ENCODE measurements at regions not wholly inside any gene's neighbourhood (a gene's known extent, or its start where the extent isn't known, plus 50 kb on each side); places are given as distances from the start of the nearest gene placed in this dataset.

GRCh38 chr16:79327836-79328235 lies 272.7 kb downstream of the MAF start:
- no peak for DNase-seq

- no peak for DNase-seq
These were observed 274.0 kb downstream of the MAF start for GRCh38 chr16:79326549-79326948.

DNA sequence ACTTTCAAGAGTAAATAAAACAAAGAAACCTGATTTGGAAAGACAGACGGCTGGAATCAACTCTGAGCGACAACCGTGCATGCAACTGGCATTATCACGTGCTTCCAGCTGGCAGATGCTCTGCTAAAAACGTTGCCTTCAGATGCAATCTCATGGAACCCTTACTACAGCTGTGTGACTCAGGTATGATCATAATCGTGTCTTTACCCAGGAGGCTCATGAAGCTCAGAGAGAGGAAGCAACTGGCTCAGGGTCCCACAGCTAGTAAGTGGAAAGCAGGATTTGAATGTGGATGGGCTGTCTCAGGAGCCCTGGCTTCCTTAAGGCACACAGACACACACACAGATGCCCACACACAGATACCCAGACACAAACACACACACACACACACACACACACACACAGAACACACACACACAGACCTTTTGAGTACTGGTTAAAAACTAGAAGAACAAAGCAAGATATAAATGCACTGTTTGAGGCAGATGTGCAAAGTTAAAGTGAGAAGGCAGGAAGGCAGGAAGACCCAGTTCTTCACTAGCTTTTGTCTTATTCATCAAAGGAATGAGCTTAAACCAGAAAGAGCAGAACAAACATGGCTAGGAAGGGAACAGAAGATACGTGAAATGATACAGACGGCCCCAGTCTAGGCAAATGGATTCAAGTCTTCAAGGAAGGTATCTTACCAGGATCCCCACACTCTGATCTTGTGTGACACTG lies 275.2 kb downstream of the MAF start:
- DNase-seq = peak; percentile 86

- no peak for DNase-seq
These were observed 279.6 kb downstream of the MAF start for GRCh38 chr16:79320956-79321355.

DNA sequence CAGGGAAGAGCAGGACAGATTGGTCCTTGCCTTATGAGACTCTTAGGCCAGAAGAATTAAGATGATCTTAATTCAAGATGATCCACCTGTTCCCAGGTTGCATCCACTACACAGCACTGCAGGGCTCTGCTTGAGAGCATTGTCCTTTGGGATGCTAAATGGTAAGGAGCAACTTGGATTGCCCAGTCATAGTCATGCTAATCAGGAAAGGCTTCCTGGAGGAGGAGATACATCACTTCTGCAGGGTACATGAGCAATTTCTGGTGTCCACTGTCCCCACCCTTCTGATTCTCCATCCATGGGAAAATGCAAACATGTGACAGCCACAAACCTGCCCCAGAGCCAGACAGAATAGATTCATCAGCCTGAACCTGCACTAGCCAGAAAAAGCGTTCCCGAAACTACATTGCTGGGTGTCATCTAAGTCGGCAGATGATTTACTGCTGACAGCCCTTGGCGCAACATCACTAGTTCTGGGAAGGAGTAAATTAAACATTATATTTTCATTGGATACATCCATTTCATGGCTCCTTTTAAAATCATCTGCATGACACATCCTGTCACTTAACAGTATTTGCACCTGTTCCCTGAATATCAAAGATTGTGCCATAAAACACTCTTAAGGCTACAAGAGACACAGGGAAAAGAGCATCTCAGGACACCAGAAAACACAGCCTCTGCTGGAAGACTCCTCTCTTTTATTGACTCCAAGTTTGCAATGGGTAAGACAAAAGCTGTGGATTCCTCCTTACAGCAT lies 282.2 kb downstream of the MAF start:
- no peak for DNase-seq

- no peak for DNase-seq
These were observed 283.0 kb downstream of the MAF start for GRCh38 chr16:79317521-79317920.

GRCh38 chr16:79317026-79317425 lies 283.5 kb downstream of the MAF start:
- no peak for DNase-seq

- no peak for DNase-seq
These were observed 284.5 kb downstream of the MAF start for GRCh38 chr16:79316004-79316458.

- DNase-seq = no peak
These were observed 288.0 kb downstream of the MAF start for GRCh38 chr16:79312502-79312901.

GRCh38 chr16:79310710-79311109 lies 289.8 kb downstream of the MAF start:
- no peak for DNase-seq

DNA sequence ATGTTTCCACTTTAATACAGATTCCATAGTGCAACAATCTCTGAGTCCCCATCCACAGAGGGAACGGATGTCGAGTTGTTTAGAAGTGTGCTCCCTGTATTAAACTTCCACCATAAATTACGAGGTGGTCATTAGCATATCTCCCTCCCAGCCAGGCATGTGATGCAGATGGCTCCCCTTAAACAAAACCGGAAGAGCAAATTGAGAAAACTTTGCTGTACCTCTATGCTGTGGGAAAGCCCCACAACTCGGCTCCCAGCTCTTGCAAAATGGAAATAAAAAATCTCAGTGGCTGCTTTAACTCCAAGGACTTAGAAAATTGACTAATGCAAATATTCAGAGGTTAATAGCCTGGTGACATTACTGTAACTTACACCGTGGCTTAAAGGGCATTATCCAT lies 290.9 kb downstream of the MAF start:
- no peak for DNase-seq

- DNase-seq = no peak
These were observed 293.3 kb downstream of the MAF start for GRCh38 chr16:79307214-79307613.

- DNase-seq = no peak
These were observed 295.5 kb downstream of the MAF start for GRCh38 chr16:79305074-79305473.

- no peak for DNase-seq
These were observed 296.6 kb downstream of the MAF start for GRCh38 chr16:79303959-79304387.

- DNase-seq = no peak
These were observed 297.3 kb downstream of the MAF start for GRCh38 chr16:79303206-79303605.

DNA sequence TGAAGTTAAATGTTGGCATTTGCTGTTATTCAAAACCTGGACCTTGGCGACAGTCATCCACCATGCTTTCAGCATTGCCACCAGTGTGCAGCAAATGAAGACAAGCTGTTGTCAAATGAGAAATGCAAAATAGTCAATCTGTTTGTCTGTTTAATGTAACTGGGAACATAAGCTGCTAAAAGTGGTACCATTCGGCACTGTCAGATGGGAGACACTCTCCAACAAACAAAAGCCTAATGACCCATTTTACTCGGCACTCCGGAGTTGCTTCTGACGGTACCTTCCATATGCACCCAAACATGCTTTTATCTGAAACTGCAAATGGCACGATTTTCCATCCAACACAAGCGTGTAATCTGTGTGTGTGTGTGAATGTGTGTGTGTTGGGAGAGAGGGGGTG lies 297.8 kb downstream of the MAF start:
- DNase-seq = no peak

- DNase-seq = no peak
These were observed 299.5 kb downstream of the MAF start for GRCh38 chr16:79301051-79301450.

- no peak for DNase-seq
These were observed 301.4 kb downstream of the MAF start for GRCh38 chr16:79298894-79299799.

- DNase-seq = no peak
These were observed 302.1 kb downstream of the MAF start for GRCh38 chr16:79298476-79298875.

DNA sequence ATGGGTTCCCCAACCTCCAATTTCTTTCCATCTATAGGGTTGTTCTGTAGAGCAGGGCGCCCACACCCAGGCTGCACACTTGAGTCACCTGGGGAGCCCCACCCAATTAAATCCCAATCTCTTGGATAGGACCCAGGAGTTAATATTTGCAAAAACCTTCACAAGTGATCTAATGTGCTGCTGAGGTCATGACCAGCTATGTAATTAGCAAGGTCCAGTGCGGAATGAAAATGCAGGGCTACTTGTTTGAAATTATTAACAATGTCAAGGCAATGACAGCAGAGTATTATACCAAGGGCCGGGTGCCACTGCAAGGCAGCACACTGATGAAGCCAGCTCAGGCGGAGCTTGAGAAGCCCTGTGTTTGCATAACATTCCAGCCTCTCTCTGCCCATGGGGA lies 302.7 kb downstream of the MAF start:
- DNase-seq = no peak

DNA sequence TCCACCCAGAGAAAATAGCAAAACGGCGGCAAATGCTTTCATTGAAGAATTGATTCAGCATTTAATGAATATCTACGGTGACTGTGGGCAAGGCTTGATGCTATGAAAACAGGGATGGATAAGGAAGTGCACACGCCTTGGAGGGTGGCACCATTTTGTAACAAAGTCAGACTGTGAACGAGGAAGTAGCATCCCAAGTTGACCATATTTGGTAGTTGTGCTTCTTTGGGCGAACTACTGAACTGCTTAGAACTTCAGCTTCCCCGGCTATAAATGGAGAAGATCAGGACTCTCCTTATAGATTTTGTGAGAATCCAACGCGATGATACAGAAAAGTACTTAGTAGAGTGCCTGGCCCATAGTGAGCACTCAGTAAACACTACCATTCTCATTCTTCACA lies 303.2 kb downstream of the MAF start:
- no peak for DNase-seq

- DNase-seq = no peak
These were observed 304.0 kb downstream of the MAF start for GRCh38 chr16:79296491-79296890.

DNA sequence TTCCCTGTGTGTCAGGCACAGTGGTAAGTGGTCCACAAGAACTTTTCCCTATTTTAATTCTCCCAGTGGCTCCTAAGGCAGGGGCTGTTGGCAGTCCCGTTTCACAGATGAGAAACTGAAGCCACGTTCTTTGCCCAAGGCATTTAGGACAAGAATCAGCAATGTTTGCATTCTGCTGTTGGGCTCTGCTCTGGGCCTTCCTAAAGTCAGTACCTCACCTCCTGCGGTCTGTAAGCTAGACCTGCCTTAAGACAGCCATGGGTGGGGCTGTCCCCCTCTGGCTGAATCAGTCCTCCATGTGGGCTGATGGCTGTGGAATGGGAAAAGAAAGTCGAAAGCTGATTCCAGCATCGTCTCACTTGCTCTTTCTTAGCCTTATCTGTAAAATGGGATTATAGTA lies 304.8 kb downstream of the MAF start:
- no peak for DNase-seq

All from NCI-H2171 treated with DMSO at 0.1 percent for 48 hours (cell line).